Neuron (in vitro differentiated cells): ENCODE measurements at regions not wholly inside any gene's neighbourhood (a gene's known extent, or its start where the extent isn't known, plus 50 kb on each side); places are given as distances from the start of the nearest gene placed in this dataset.

ENCODE experiments used
- H2AFZ ChIP-seq: one replicate; pipeline ENCODE4 v1.6.1; 2013; ENCODE audit warnings: low read depth, mild to moderate bottlenecking, inconsistent platforms, low read length, moderate library complexity
- H3K27me3 ChIP-seq: one replicate; pipeline ENCODE4 v1.6.1; 2013; ENCODE audit warnings: low read length; ENCODE audit not compliant: insufficient read depth
- H3K36me3 ChIP-seq: one replicate; pipeline ENCODE4 v1.6.1; 2013; ENCODE audit warnings: low read length; ENCODE audit not compliant: insufficient read depth
- H3K4me1 ChIP-seq: one replicate; pipeline ENCODE4 v1.6.1; 2013; ENCODE audit warnings: low read length; ENCODE audit not compliant: insufficient read depth
- H3K4me3 ChIP-seq: 2 replicates; pipeline ENCODE4 v1.5.1; 2013; ENCODE audit warnings: mild to moderate bottlenecking, low read length, moderate library complexity
- H3K9me3 ChIP-seq: one replicate; pipeline ENCODE4 v1.6.1; 2013; ENCODE audit warnings: low read length

GRCh38 chr2:3101016-3101942, 276.3 kb downstream of the EIPR1 start:
- no peak overlapping the region for H2AFZ ChIP-seq

GRCh38 chr2:3100386-3100785, 277.2 kb downstream of the EIPR1 start:
- H3K4me1 ChIP-seq: no peaks in the 10 kb centered on the region
- no peak overlapping the region for H2AFZ ChIP-seq
- H3K36me3 ChIP-seq: no peaks in the 10 kb centered on the region
- no peaks in the 10 kb centered on the region for H3K9me3 ChIP-seq
- H3K27me3 ChIP-seq: no peaks in the 10 kb centered on the region
- no peak overlapping the region for H3K4me3 ChIP-seq

More at GRCh38 chr2:3101016-3101942, 276.3 kb downstream of the EIPR1 start:
- Histone ChIP-seq H3K27me3 (no peaks in the 10 kb centered on the region), H3K4me1 (no peaks in the 10 kb centered on the region), H3K9me3 (no peaks in the 10 kb centered on the region), H3K4me3 (no peak overlapping the region), H3K36me3 (no peaks in the 10 kb centered on the region)

- no peaks in the 10 kb centered on the region for H3K4me1 ChIP-seq
Observed at GRCh38 chr2:3099860-3100234, 277.8 kb downstream of the EIPR1 start.

GRCh38 chr2:3099145-3099859, 278.3 kb downstream of the EIPR1 start:
- Histone ChIP-seq H3K36me3 (no peaks in the 10 kb centered on the region), H2AFZ (no peak overlapping the region), H3K27me3 (no peaks in the 10 kb centered on the region), H3K9me3 (no peaks in the 10 kb centered on the region), H3K4me3 (no peak overlapping the region), H3K4me1 (no peaks in the 10 kb centered on the region)

More at GRCh38 chr2:3099860-3100234, 277.8 kb downstream of the EIPR1 start:
- Histone ChIP-seq H3K27me3 (no peaks in the 10 kb centered on the region), H3K36me3 (no peaks in the 10 kb centered on the region), H2AFZ (no peak overlapping the region), H3K9me3 (no peaks in the 10 kb centered on the region), H3K4me3 (no peak overlapping the region)

- H3K4me1 ChIP-seq: no peaks in the 10 kb centered on the region
- H2AFZ ChIP-seq: no peak overlapping the region
- no peaks in the 10 kb centered on the region for H3K9me3 ChIP-seq
- no peaks in the 10 kb centered on the region for H3K36me3 ChIP-seq
- H3K4me3 ChIP-seq: no peak overlapping the region
- no peaks in the 10 kb centered on the region for H3K27me3 ChIP-seq
Observed at GRCh38 chr2:3098231-3098630, 279.4 kb downstream of the EIPR1 start.

GRCh38 chr2:3097804-3098203, 279.8 kb downstream of the EIPR1 start:
- Histone ChIP-seq H3K9me3 (no peaks in the 10 kb centered on the region), H3K27me3 (no peaks in the 10 kb centered on the region), H3K36me3 (no peaks in the 10 kb centered on the region), H3K4me1 (no peaks in the 10 kb centered on the region), H3K4me3 (no peak overlapping the region), H2AFZ (no peak overlapping the region)

- Histone ChIP-seq H2AFZ (no peak overlapping the region), H3K4me3 (no peak overlapping the region), H3K27me3 (no peaks in the 10 kb centered on the region), H3K9me3 (no peaks in the 10 kb centered on the region), H3K36me3 (no peaks in the 10 kb centered on the region), H3K4me1 (no peaks in the 10 kb centered on the region)
Observed at GRCh38 chr2:3094999-3095958, 282.3 kb downstream of the EIPR1 start.

- Histone ChIP-seq H3K9me3 (no peaks in the 10 kb centered on the region), H3K4me3 (no peak overlapping the region), H2AFZ (no peak overlapping the region), H3K27me3 (no peaks in the 10 kb centered on the region), H3K36me3 (no peaks in the 10 kb centered on the region), H3K4me1 (no peaks in the 10 kb centered on the region)
Observed at GRCh38 chr2:3094318-3094717, 283.3 kb downstream of the EIPR1 start.

GRCh38 chr2:3091696-3092095, 285.9 kb downstream of the EIPR1 start:
- Histone ChIP-seq H3K36me3 (no peaks in the 10 kb centered on the region), H3K4me3 (no peak overlapping the region), H3K9me3 (peaks cover 2% of the 10 kb centered on the region), H3K27me3 (no peaks in the 10 kb centered on the region), H3K4me1 (no peaks in the 10 kb centered on the region), H2AFZ (no peak overlapping the region)

- Histone ChIP-seq H3K9me3 (no peaks in the 10 kb centered on the region), H3K4me3 (no peak overlapping the region), H3K4me1 (peaks cover 7% of the 10 kb centered on the region), H2AFZ (no peak overlapping the region), H3K27me3 (no peaks in the 10 kb centered on the region), H3K36me3 (no peaks in the 10 kb centered on the region)
Observed at GRCh38 chr2:3082705-3083104, 294.9 kb downstream of the EIPR1 start.

- H3K9me3 ChIP-seq: no peaks in the 10 kb centered on the region
- H3K4me3 ChIP-seq: no peak overlapping the region
- peaks cover 28% of the 10 kb centered on the region for H3K4me1 ChIP-seq
- H3K36me3 ChIP-seq: no peaks in the 10 kb centered on the region
- H3K27me3 ChIP-seq: no peaks in the 10 kb centered on the region
- H2AFZ ChIP-seq: no peak overlapping the region
Observed at GRCh38 chr2:3079959-3080948, 297.4 kb downstream of the EIPR1 start.

- Histone ChIP-seq H3K4me3 (no peak overlapping the region), H3K27me3 (no peaks in the 10 kb centered on the region), H3K36me3 (no peaks in the 10 kb centered on the region), H2AFZ (no peak overlapping the region), H3K4me1 (peaks cover 28% of the 10 kb centered on the region), H3K9me3 (no peaks in the 10 kb centered on the region)
Observed at GRCh38 chr2:3079466-3079865, 298.2 kb downstream of the EIPR1 start.
